IMR-90 (cell line): ENCODE measurements at regions not wholly inside any gene's neighbourhood (a gene's known extent, or its start where the extent isn't known, plus 50 kb on each side); places are given as distances from the start of the nearest gene placed in this dataset.

ENCODE experiments used
- ATAC-seq: fragments of 200-7000 bp; cut with Tn5 transposase; 2 replicates; pipeline ENCODE4 v1.9.1; 2020; ENCODE audit warnings: low read depth, mild to moderate bottlenecking, moderate library complexity
- BruUV-seq: library from RNA; stranded (reverse); fragments of 400-500 nt; replicated peaks from 2 replicates; lab custom pipeline; 2021; lab: Mats Ljungman, UMichigan
- CTCF ChIA-PET: fragments of 300-600 bp; formaldehyde crosslinking; extraction: SDS; loops from one replicate; lab custom pipeline; 2021; ENCODE audit warnings: antibody characterized with exemption; lab: Yijun Ruan, JAX
- POLR2A ChIA-PET: fragments of 300-600 bp; sonication (Branson Sonifier 250); formaldehyde crosslinking; loops from one replicate; lab custom pipeline; 2022; ENCODE audit warnings: antibody characterized with exemption; ENCODE audit not compliant: unreplicated experiment; lab: Charles Lee
- DNase-seq: peaks from one replicate; pipeline ENCODE4 v3.0.0; 2013
- H2AFZ ChIP-seq: replicated peaks from 2 replicates; pipeline ENCODE3; 2013; ENCODE audit warnings: low read length, mild to moderate bottlenecking; ENCODE audit not compliant: poor library complexity
- H2AK5ac ChIP-seq: 2 replicates; pipeline ENCODE4 v1.6.1; 2013; ENCODE audit warnings: low read depth, low read length, inconsistent platforms
- H2AK9ac ChIP-seq: replicated peaks from 2 replicates; pipeline ENCODE3; 2013; ENCODE audit warnings: mild to moderate bottlenecking, low read depth, low read length, moderate library complexity; ENCODE audit not compliant: poor library complexity
- H2BK120ac ChIP-seq: 2 replicates; pipeline ENCODE4 v1.6.1; 2013; ENCODE audit warnings: low read depth, low read length, inconsistent platforms
- H2BK15ac ChIP-seq: 3 replicates; pipeline ENCODE4 v1.6.1; 2013; ENCODE audit warnings: low read depth, low read length, inconsistent platforms
- H2BK20ac ChIP-seq: 2 replicates; pipeline ENCODE4 v1.6.1; 2013; ENCODE audit warnings: low read depth, mild to moderate bottlenecking, inconsistent platforms, low read length, moderate library complexity
- H2BK5ac ChIP-seq: 2 replicates; pipeline ENCODE4 v1.6.1; 2013; ENCODE audit warnings: mild to moderate bottlenecking, low read depth, low read length, inconsistent platforms; ENCODE audit not compliant: poor library complexity, severe bottlenecking
- H3K14ac ChIP-seq: replicated peaks from 2 replicates; pipeline ENCODE4 v1.6.1; 2013; ENCODE audit warnings: low read depth, low read length, inconsistent platforms
- H3K18ac ChIP-seq: 2 replicates; pipeline ENCODE4 v1.6.1; 2013; ENCODE audit warnings: low read depth, low read length, control low read depth
- H3K23ac ChIP-seq: 2 replicates; pipeline ENCODE4 v1.6.1; 2013; ENCODE audit warnings: low read depth, low read length, inconsistent platforms
- H3K27ac ChIP-seq: 2 replicates; pipeline ENCODE4 v1.5.1; 2013; ENCODE audit warnings: mild to moderate bottlenecking, control low read depth, low read length; ENCODE audit not compliant: insufficient read depth
- H3K27me3 ChIP-seq: 2 replicates; pipeline ENCODE4 v1.6.1; 2013; ENCODE audit warnings: low read length; ENCODE audit not compliant: control insufficient read depth, insufficient read depth
- H3K36me3 ChIP-seq: 2 replicates; pipeline ENCODE4 v1.6.1; 2013; ENCODE audit warnings: low read length, mixed read lengths; ENCODE audit not compliant: control insufficient read depth, insufficient read depth
- H3K4ac ChIP-seq: 2 replicates; pipeline ENCODE4 v1.6.1; 2013; ENCODE audit warnings: low read depth, low read length, inconsistent platforms
- H3K4me1 ChIP-seq: 2 replicates; pipeline ENCODE4 v1.6.1; 2013; ENCODE audit warnings: low read length, mixed read lengths; ENCODE audit not compliant: control insufficient read depth, insufficient read depth
- H3K4me2 ChIP-seq: 2 replicates; pipeline ENCODE4 v1.6.1; 2013; ENCODE audit warnings: low read depth, mild to moderate bottlenecking, control low read depth, low read length, moderate library complexity
- H3K4me3 ChIP-seq: 2 replicates; pipeline ENCODE4 v1.5.1; 2013; ENCODE audit warnings: low read depth, mild to moderate bottlenecking, control low read depth, low read length, moderate library complexity; ENCODE audit not compliant: insufficient read depth
- H3K56ac ChIP-seq: 2 replicates; pipeline ENCODE4 v1.6.1; 2013; ENCODE audit warnings: low read length, inconsistent platforms; ENCODE audit not compliant: insufficient read depth; ENCODE audit errors: extremely low read depth
- H3K79me1 ChIP-seq, 2 experiments: 2 replicates each; pipeline ENCODE4 v1.6.1; 2013; ENCODE audit warnings: low read length in 2 of 2, inconsistent platforms in 1 of 2, low read depth in 1 of 2
- H3K9ac ChIP-seq: 2 replicates; pipeline ENCODE4 v1.6.1; 2013; ENCODE audit warnings: low read depth, low read length, control low read depth
- H3K9me1 ChIP-seq: 2 replicates; pipeline ENCODE4 v1.6.1; 2013; ENCODE audit warnings: low read length, inconsistent platforms; ENCODE audit not compliant: insufficient read depth
- H3K9me3 ChIP-seq: 2 replicates; pipeline ENCODE4 v1.6.1; 2013; ENCODE audit warnings: low read length; ENCODE audit not compliant: control insufficient read depth, insufficient read depth
- H4K20me1 ChIP-seq: 2 replicates; pipeline ENCODE4 v1.6.1; 2013; ENCODE audit warnings: low read length, inconsistent platforms; ENCODE audit not compliant: insufficient read depth
- H4K5ac ChIP-seq: 2 replicates; pipeline ENCODE4 v1.6.1; 2013; ENCODE audit warnings: mild to moderate bottlenecking, low read depth, low read length, control low read depth
- H4K8ac ChIP-seq, 2 experiments: 2 replicates each; pipeline ENCODE4 v1.6.1; 2013; ENCODE audit warnings: low read depth in 2 of 2, low read length in 2 of 2, control low read depth in 1 of 2, inconsistent platforms in 1 of 2
- H4K91ac ChIP-seq: 2 replicates; pipeline ENCODE4 v1.6.1; 2013; ENCODE audit warnings: low read depth, low read length, inconsistent platforms; ENCODE audit not compliant: insufficient read depth
- BHLHE40 ChIP-seq: fragments of 150-350 bp; IDR thresholded peaks from 2 replicates; pipeline ENCODE4 v1.6.1; 2016; ENCODE audit warnings: mild to moderate bottlenecking, low read depth, low read length
- CEBPB ChIP-seq: IDR thresholded peaks from 2 replicates; pipeline ENCODE4 v1.6.1; 2012; ENCODE audit warnings: low read depth, low read length, improper control_type of control experiment
- CHD1 ChIP-seq: IDR thresholded peaks from 2 replicates; pipeline ENCODE4 v1.6.1; 2012; ENCODE audit warnings: low read depth, low read length, improper control_type of control experiment
- CTCF ChIP-seq: conservative IDR thresholded peaks from 2 replicates; pipeline ENCODE4 v1.5.1; 2012; ENCODE audit warnings: mild to moderate bottlenecking, low read depth, low read length, improper control_type of control experiment
- ELK1 ChIP-seq: fragments of 150-350 bp; IDR thresholded peaks from 2 replicates; pipeline ENCODE4 v1.6.1; 2016; ENCODE audit warnings: low read depth, mild to moderate bottlenecking, low read length, moderate library complexity, borderline replicate concordance
- FOS ChIP-seq: fragments of 150-350 bp; IDR thresholded peaks from 2 replicates; pipeline ENCODE4 v1.6.1; 2016; ENCODE audit warnings: low read depth, low read length
- MAFK ChIP-seq: IDR thresholded peaks from 2 replicates; pipeline ENCODE4 v1.6.1; 2012; ENCODE audit warnings: low read depth, low read length, improper control_type of control experiment
- MAZ ChIP-seq: IDR thresholded peaks from 2 replicates; pipeline ENCODE4 v1.6.1; 2012; ENCODE audit warnings: low read depth, mild to moderate bottlenecking, low read length, improper control_type of control experiment, moderate library complexity, borderline replicate concordance
- MXI1 ChIP-seq: IDR thresholded peaks from 2 replicates; pipeline ENCODE4 v1.6.1; 2012; ENCODE audit warnings: low read depth, mild to moderate bottlenecking, low read length, moderate library complexity, borderline replicate concordance
- NFE2L2 ChIP-seq: fragments of 150-350 bp; IDR thresholded peaks from 2 replicates; pipeline ENCODE4 v1.6.1; 2016; ENCODE audit warnings: low read depth, mild to moderate bottlenecking, low read length
- POLR2A ChIP-seq: IDR thresholded peaks from 2 replicates; pipeline ENCODE4 v1.6.1; 2012; ENCODE audit warnings: mild to moderate bottlenecking, low read depth, low read length
- RAD21 ChIP-seq: IDR thresholded peaks from 2 replicates; pipeline ENCODE4 v1.6.1; 2012; ENCODE audit warnings: low read length, improper control_type of control experiment
- RCOR1 ChIP-seq: IDR thresholded peaks from 2 replicates; pipeline ENCODE4 v1.6.1; 2012; ENCODE audit warnings: mild to moderate bottlenecking, low read length, improper control_type of control experiment; ENCODE audit not compliant: insufficient replicate concordance
- RFX5 ChIP-seq: IDR thresholded peaks from 2 replicates; pipeline ENCODE4 v1.8.0; 2012; ENCODE audit warnings: low read depth, mild to moderate bottlenecking, low read length, moderate library complexity
- SMC3 ChIP-seq: fragments of 150-350 bp; IDR thresholded peaks from 2 replicates; pipeline ENCODE4 v1.6.1; 2016; ENCODE audit warnings: low read depth, mild to moderate bottlenecking, antibody characterized with exemption, low read length, moderate library complexity
- USF2 ChIP-seq: fragments of 150-350 bp; IDR thresholded peaks from 2 replicates; pipeline ENCODE4 v1.6.1; 2017; ENCODE audit warnings: mild to moderate bottlenecking, antibody characterized with exemption, low read length, low read depth
- WGBS, 2 experiments: methylation state at CpG; one replicate each; pipeline versions ENCODE4 v1.1.5 to v1.1.7; 2013; ENCODE audit warnings: missing lambda C conversion rate in 2 of 2; ENCODE audit not compliant: insufficient read length in 1 of 2; ENCODE audit errors: extremely low coverage in 2 of 2; 5-methylcytosine and 5-hydroxymethylcytosine counted together
- dilution Hi-C: fragments of 300-500 bp; cut with HindIII; formaldehyde crosslinking; loops from one replicate; pipeline ENCODE4 v1.14.3; 2018; ENCODE audit warnings: low sequenced_read_pairs; ENCODE audit not compliant: unreplicated experiment
- in situ Hi-C: fragments of 300-500 bp; cut with MboI; formaldehyde crosslinking; loops from 3 replicates; pipeline ENCODE4 v1.14.3; 2019; ENCODE audit warnings: low sequenced_read_pairs, inconsistent platforms, mixed read lengths
- intact Hi-C: fragments of 100-400 bp; cut with micrococcal nuclease; formaldehyde crosslinking; loops from 2 replicates; pipeline ENCODE4 v1.10.0; 2022

- H3K23ac ChIP-seq = no peak overlapping the region
- H4K20me1 ChIP-seq = no peaks in the 10 kb centered on the region
- ATAC-seq (no peak), DNase-seq (no peak)
- no peak overlapping the region for H4K5ac ChIP-seq
- H3K36me3 ChIP-seq = no peaks in the 10 kb centered on the region
- no peaks in the 10 kb centered on the region for H3K9me1 ChIP-seq
- H3K9ac ChIP-seq = no peak overlapping the region
- no peaks in the 10 kb centered on the region for H3K79me1 ChIP-seq
- CTCF ChIA-PET = no interaction called here
- H3K27ac ChIP-seq = no peak overlapping the region
- no peak for TF ChIP-seq CHD1
- no peak for TF ChIP-seq RCOR1
- no peak for TF ChIP-seq RAD21
- TF ChIP-seq BHLHE40 = no peak
- no peak for TF ChIP-seq MXI1
- no peak for TF ChIP-seq USF2
- no peak for TF ChIP-seq NFE2L2
- TF ChIP-seq ELK1 = no peak
- TF ChIP-seq CEBPB = no peak
- TF ChIP-seq POLR2A = no peak
- no peak for TF ChIP-seq CTCF
- no peak for TF ChIP-seq RFX5
- no peak for TF ChIP-seq MAZ
- no peak for TF ChIP-seq SMC3
- TF ChIP-seq MAFK = no peak
- no peak for TF ChIP-seq FOS
- no peak overlapping the region for H2BK15ac ChIP-seq
- no peak overlapping the region for H3K56ac ChIP-seq
- no peaks in the 10 kb centered on the region for H3K4me1 ChIP-seq
- in situ Hi-C loops = no loop called here
- H3K14ac ChIP-seq = no peak overlapping the region
- H4K91ac ChIP-seq = no peak overlapping the region
- H3K4ac ChIP-seq = no peak overlapping the region
- intact Hi-C loops = no loop called here
- H3K4me2 ChIP-seq = no peak overlapping the region
- no peak overlapping the region for H2BK20ac ChIP-seq
- WGBS, 2 experiments = no CpG with 5 or more reads among the region's 1 CpG
- dilution Hi-C loops = no loop called here
- H3K9me3 ChIP-seq = 0 out of 2 replicates have a peak, but pooled peaks cover 2% of the 10 kb centered on the region
- H4K8ac ChIP-seq = no peak overlapping the region
- no peak overlapping the region for H2BK120ac ChIP-seq
- no peak overlapping the region for H2AK9ac ChIP-seq
- no peak overlapping the region for H3K18ac ChIP-seq
- no peaks in the 10 kb centered on the region for H3K27me3 ChIP-seq
- no peak overlapping the region for H2AK5ac ChIP-seq
- no peak overlapping the region for H2BK5ac ChIP-seq
- no TSS peak for BruUV-seq
- POLR2A ChIA-PET = no interaction called here
- no peak overlapping the region for H3K4me3 ChIP-seq
- H2AFZ ChIP-seq = no peak overlapping the region
These were observed 871.9 kb upstream of the GBE1 start for GRCh38 chr3:82633319-82633718.
